A673 (cell line): ENCODE measurements at regions not wholly inside any gene's neighbourhood (a gene's known extent, or its start where the extent isn't known, plus 50 kb on each side); places are given as distances from the start of the nearest gene placed in this dataset.

ENCODE experiments used
- EZH2 ChIP-seq: fragments of 200-600 bp; sonication (generic); IDR thresholded peaks from 2 replicates; pipeline ENCODE4 v1.6.1; 2017; ENCODE audit warnings: borderline replicate concordance, low read depth, mild to moderate bottlenecking, mixed read lengths, antibody characterized with exemption, low read length; ENCODE audit not compliant: poor library complexity, severe bottlenecking
- TF ChIP-seq, protein P1 (sequence below): fragments of 300-800, 200-600 bp; sonication (generic); conservative IDR thresholded peaks from 2 replicates; pipeline ENCODE4 v1.5.1; 2017; ENCODE audit warnings: low read depth, mild to moderate bottlenecking, antibody characterized with exemption, low read length, moderate library complexity, mixed read lengths

DNA sequence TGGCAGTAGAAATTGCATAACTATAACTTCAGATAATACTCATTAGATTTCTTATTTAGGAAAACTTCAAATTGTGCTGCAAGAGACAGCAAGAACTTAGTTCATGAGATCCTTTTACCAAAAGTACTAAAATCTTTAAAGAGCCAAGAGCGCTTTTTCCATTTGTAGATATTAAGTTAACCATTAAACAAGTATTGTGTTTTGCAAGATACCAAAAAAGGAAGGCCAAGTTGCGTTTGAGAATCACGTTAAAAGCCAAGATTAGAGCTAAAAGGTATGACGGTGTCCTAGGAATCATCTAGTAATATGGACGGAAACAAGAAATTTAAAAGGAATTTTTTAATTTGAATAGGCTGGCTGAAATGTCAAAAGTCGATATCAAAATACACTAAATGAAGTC is 361.3 kb upstream of the LYPLAL1 start:
- TF ChIP-seq, protein P1, sequence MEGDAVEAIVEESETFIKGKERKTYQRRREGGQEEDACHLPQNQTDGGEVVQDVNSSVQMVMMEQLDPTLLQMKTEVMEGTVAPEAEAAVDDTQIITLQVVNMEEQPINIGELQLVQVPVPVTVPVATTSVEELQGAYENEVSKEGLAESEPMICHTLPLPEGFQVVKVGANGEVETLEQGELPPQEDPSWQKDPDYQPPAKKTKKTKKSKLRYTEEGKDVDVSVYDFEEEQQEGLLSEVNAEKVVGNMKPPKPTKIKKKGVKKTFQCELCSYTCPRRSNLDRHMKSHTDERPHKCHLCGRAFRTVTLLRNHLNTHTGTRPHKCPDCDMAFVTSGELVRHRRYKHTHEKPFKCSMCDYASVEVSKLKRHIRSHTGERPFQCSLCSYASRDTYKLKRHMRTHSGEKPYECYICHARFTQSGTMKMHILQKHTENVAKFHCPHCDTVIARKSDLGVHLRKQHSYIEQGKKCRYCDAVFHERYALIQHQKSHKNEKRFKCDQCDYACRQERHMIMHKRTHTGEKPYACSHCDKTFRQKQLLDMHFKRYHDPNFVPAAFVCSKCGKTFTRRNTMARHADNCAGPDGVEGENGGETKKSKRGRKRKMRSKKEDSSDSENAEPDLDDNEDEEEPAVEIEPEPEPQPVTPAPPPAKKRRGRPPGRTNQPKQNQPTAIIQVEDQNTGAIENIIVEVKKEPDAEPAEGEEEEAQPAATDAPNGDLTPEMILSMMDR: no peak
- TF ChIP-seq EZH2: no peak
